ENCODE measurements at regions not wholly inside any gene's neighbourhood (a gene's known extent, or its start where the extent isn't known, plus 50 kb on each side); places are given as distances from the start of the nearest gene placed in this dataset.

DNA sequence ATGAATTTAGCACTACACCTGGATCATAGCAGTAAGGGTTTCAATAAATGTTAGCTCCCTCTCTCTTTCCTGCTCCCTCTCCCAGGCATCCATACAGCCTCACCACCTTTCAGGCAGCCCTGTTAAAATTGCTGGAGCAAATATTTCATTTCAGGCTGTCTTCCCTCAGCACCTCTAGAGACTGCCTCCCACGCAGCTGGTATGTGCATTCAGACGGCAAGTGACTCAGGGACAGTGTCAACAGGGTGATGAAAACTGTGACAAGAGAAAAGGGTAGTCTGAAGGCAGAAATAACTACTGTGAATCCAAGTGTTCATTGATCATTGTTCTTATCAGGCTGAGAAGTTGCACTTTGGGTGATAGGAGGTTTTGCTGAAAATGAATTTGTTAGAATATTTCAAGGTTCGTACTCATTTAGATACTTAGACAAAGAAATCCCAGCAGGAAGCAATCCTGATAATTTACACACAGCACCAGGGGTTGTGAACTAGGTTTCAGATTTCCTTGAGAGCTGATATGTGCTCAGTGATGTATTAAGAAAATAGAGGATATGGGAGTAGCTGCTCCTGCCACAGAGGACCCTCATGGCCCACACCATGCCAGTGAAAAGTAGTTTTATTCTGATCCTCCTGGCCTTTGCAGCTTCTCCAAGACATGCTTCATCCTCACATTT lies 424.2 kb downstream of the FGF13 start:
- no peak for DNase-seq
- H3K9me3 Mint-ChIP-seq, result peaks cover 0 to 5% (median 0%) of the 10 kb centered on the region in 6 donors
- no peaks in the 10 kb centered on the region for H3K36me3 Mint-ChIP-seq
- peaks cover 0 to 4% (median 0%) of the 10 kb centered on the region in 3 donors for H3K27me3 Mint-ChIP-seq (ENCODE audit: low read depth in 3 of 3)
- no peak overlapping the region for H3K27ac Mint-ChIP-seq
- no peaks in the 10 kb centered on the region for H3K4me1 Mint-ChIP-seq
- H3K4me3 Mint-ChIP-seq, result no peak overlapping the region

DNA sequence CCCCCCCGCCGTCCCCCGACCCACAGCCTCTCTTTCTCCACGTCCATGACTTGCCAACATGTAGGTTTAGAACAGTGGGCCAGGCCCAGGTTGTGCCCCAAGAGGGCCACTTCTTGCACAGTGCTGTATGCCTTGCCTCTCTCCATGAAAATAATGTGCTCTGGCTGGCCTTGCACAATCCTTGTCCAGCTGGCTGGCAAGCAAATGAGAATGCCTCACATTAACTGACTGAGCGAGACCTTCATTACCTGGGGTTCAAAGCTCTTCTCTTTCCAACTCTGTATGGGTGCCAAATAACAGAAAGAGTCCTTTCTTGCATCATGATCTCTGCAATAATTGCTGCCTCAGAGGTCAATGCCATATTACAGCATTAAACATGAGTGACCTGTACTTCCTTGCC lies 416.6 kb downstream of the FGF13 start:
- no peak overlapping the region for H3K4me3 Mint-ChIP-seq
- no peaks in the 10 kb centered on the region for H3K4me1 Mint-ChIP-seq
- H3K27ac Mint-ChIP-seq, result no peak overlapping the region
- H3K36me3 Mint-ChIP-seq, result no peaks in the 10 kb centered on the region
- DNase-seq, result no peak
- peaks cover 0 to 2% (median 0%) of the 10 kb centered on the region in 3 donors for H3K27me3 Mint-ChIP-seq (ENCODE audit: low read depth in 3 of 3)
- no peaks in the 10 kb centered on the region for H3K9me3 Mint-ChIP-seq

- Mint-ChIP-seq H3K27ac (no peak overlapping the region), H3K4me1 (no peaks in the 10 kb centered on the region), H3K36me3 (no peaks in the 10 kb centered on the region), H3K4me3 (no peak overlapping the region), H3K9me3 (no peaks in the 10 kb centered on the region), H3K27me3 (ENCODE audit: low read depth in 3 of 3) (peaks cover 0 to 2% (median 0%) of the 10 kb centered on the region in 3 donors)
- no peak for DNase-seq
Observed at GRCh38 chrX:138298268-138298667, 413.2 kb downstream of the FGF13 start.

DNA sequence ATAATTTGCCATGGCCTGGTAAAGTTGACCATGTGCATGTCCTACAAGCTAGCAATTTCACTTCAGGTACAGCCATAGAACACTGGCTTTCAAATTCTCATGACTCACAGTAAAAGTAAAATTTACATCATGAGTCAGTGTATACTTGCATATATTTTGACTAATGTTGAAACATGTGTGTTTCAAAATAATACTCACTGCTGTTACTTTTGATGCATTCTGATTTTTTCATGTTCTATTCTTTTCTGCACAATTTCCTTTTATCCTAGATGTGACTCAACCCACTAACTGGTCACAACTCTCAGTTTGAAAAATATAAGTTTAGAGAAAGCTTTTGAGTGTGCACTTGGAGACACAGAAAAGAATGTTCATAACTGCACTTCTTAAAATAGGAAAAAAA lies 365.7 kb downstream of the FGF13 start:
- H3K9me3 Mint-ChIP-seq, result no peaks in the 10 kb centered on the region
- H3K27me3 Mint-ChIP-seq (ENCODE audit: low read depth in 3 of 3), result no peaks in the 10 kb centered on the region
- no peaks in the 10 kb centered on the region for H3K4me1 Mint-ChIP-seq
- DNase-seq, result no peak
- H3K4me3 Mint-ChIP-seq, result no peak overlapping the region
- no peaks in the 10 kb centered on the region for H3K36me3 Mint-ChIP-seq
- no peak overlapping the region for H3K27ac Mint-ChIP-seq

DNA sequence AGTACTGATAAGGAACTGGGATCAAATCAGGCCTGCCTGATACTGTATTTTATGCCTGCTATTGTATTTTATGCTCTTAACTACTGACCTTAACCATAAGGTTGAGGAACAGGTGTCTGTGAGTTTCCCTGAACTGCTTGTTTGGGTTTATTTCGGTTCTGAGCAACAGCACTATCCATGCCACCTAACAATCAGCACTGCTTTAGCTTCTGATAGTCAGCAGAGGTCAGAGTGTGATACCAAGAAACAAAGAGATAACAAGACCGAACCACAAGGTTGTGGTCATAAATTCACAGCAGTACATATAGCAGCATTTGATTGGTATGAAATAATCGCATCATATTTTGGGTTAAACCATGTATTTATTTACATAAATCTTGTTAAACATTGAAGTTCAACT lies 362.2 kb downstream of the FGF13 start:
- Mint-ChIP-seq H3K9me3 (peaks cover 0 to 2% (median 0%) of the 10 kb centered on the region in 6 donors), H3K27ac (no peak overlapping the region), H3K36me3 (no peaks in the 10 kb centered on the region), H3K4me3 (no peak overlapping the region), H3K27me3 (ENCODE audit: low read depth in 3 of 3) (no peaks in the 10 kb centered on the region), H3K4me1 (no peaks in the 10 kb centered on the region)
- no peak for DNase-seq

DNA sequence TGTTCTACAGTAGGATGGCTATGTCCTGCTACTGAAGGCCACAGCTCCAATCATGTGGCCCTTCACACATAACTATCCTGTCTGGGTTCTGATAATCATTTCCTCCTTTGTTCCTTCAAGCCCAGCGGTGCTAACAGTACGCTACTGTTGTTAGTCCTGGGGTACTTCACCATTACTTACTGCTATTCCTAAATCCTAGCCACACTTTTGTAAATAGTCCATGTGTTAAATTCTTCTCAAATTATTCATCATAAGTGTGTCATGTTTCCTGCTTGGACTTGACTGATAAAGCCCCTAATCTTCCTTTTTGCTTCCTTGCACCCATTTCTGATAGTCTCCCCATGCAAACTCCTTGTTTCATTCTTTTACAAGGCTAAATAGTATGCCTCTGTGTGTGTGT lies 332.6 kb downstream of the FGF13 start:
- no peaks in the 10 kb centered on the region for H3K4me1 Mint-ChIP-seq
- no peak overlapping the region for H3K27ac Mint-ChIP-seq
- H3K4me3 Mint-ChIP-seq, result no peak overlapping the region
- H3K9me3 Mint-ChIP-seq, result peaks cover 0 to 8% (median 3%) of the 10 kb centered on the region in 6 donors
- H3K36me3 Mint-ChIP-seq, result no peaks in the 10 kb centered on the region
- peaks cover 0 to 2% (median 0%) of the 10 kb centered on the region in 3 donors for H3K27me3 Mint-ChIP-seq (ENCODE audit: low read depth in 3 of 3)
- DNase-seq, result no peak

DNA sequence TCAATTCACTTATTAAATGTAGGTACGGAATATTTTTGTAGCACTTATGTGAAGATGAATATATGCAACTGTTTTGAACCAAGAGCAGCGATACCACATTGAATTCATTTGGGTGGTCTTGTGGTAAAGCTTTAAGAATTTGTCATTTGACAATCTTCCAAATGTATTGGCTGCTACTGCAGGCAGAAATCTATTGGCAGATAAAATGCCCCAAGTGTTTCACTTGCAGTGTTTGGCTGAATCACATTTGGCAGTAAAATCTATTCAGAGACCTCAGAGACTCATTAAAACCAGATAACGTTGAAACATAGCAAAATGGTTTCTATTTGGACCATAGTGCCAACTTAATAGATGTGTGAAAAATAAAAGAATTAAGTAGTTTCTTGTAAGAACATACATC lies 303.4 kb downstream of the FGF13 start:
- H3K36me3 Mint-ChIP-seq, result no peaks in the 10 kb centered on the region
- no peak overlapping the region for H3K4me3 Mint-ChIP-seq
- peaks cover 0 to 5% (median 0%) of the 10 kb centered on the region in 3 donors for H3K27me3 Mint-ChIP-seq (ENCODE audit: low read depth in 3 of 3)
- DNase-seq, result no peak
- H3K9me3 Mint-ChIP-seq, result no peaks in the 10 kb centered on the region
- H3K4me1 Mint-ChIP-seq, result no peaks in the 10 kb centered on the region
- H3K27ac Mint-ChIP-seq, result no peak overlapping the region

GRCh38 chrX:138411048-138411447 lies 300.5 kb downstream of the FGF13 start:
- no peak for DNase-seq
- Mint-ChIP-seq H3K4me3 (no peak overlapping the region), H3K4me1 (no peaks in the 10 kb centered on the region), H3K9me3 (no peaks in the 10 kb centered on the region), H3K27ac (no peak overlapping the region), H3K36me3 (no peaks in the 10 kb centered on the region), H3K27me3 (ENCODE audit: low read depth in 3 of 3) (peaks cover 0 to 5% (median 2%) of the 10 kb centered on the region in 3 donors)

All from immature natural killer cell (primary cell).